RPMI7951 (cell line): ENCODE measurements at regions not wholly inside any gene's neighbourhood (a gene's known extent, or its start where the extent isn't known, plus 50 kb on each side); places are given as distances from the start of the nearest gene placed in this dataset.

Source experiments
- DNase-seq: peaks from one replicate; pipeline ENCODE4 v3.0.0-alpha.2; 2012; ENCODE audit warnings: low read depth

- no peak for DNase-seq
Measured at GRCh38 chr6:15042938-15043337, 202.9 kb upstream of the JARID2 start.

DNA sequence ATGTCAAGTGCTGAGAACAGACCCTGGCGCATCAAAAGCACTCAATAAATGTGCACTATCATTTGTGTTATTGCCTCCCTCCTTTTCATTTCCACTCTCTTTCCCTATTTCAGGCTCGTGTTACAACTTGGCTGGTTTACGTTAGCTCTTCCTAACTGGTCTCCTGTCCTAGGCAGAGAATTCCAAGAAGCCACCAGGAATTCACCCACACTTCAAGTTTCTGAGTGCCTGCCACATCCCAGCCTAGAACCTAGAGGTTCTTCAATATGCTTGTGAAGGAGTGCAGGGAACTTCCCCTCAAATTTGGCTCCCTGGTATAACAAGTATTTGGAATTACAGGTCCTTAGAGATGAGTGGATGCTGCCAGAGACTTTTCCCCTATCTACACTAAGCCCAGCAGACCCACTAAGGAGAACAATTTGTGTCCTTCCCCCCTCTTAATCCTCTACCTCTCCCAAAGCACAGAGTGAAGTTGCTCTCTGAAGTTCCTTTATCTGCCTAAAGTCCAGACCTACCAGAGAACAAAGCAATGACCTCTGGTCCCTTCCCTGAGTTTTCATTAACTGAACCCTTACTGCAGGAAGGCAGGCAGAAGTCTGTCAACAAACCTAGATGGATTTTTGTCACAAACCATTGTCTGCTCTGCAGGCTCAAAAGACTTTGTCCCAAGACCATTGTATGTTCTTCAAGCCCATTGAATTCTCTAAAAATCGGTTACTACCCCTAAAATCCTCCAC, 201.6 kb upstream of the JARID2 start:
- no peak for DNase-seq

DNA sequence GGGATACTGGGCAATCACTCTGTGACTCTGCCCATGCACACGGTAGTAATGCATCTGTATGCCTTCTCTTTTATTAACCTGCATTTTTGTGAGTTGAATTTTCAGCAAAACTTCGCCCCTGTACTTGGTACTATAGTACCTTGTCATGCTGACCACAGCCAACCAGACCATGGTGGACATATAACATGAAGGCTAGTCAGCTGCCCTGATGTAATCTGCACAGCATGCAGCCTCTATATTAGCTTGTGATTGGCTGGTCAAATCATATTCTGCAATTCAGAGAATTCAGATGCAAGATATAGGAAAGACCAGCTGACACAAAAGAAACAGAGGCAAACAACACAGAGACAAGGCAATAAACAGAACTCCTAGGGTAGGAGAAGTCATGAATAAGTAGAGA, 200.9 kb upstream of the JARID2 start:
- DNase-seq = no peak

DNA sequence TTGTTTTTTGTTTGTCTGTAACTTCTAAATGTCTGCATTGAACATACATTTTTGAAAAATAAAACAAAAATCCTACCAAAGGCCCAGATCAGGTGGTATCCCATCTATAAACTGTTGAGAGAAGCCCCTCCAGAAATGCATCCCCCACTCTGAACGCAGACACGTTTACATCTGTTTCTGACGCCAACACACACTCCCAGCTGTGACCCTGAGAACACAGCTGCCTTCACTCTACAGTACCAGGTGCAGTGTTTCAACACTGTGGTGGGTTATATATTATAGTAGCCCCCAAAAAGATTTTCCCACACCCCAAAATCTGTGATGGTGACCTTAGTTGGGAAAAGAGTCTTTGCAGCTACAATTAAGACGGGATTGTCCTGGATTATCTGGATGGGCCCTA, 199.1 kb upstream of the JARID2 start:
- DNase-seq = no peak

DNA sequence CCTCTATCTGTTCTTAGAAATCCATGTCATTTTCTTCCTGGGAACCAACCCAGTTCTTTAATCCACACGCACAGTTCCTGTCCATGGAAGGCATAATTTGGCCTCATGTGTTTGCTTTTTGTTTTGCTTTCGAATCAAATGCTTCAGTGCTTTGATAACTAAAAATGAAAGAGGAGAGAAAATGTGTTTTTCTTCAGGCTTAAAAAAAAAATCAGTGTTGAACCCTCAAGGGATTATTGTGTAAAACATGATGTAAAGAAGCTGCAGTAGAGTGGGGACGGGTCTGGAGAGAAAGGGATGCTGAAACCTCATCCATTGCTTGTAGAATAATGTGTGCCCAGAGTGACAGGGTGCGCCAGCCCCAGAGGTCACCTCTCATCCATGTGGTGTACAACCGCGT, 197.5 kb upstream of the JARID2 start:
- DNase-seq = no peak

- DNase-seq = no peak
Measured at GRCh38 chr6:15058200-15059061, 187.4 kb upstream of the JARID2 start.

DNA sequence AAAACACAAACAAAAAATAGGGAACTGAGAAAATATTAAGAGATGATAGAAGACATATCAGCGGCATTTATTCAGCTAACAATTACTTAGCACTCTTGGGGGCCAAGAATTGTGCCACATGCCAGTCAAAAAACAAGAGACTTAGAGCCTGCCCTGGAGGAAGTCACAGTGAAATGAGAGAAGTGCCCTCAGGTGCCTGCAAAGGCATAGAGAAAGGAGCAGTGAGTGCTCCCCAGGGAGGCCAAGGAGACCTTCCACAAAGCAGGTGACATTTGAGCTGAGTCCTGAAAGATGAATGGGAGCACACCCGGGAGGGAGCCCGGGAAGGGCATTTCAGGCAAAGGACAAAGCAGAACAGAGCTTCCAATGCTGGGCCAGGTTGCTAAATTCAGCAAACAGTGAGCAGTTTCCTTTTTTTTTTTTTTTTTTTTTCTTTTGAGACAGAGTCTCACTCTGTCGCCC, 184.7 kb upstream of the JARID2 start:
- no peak for DNase-seq

DNA sequence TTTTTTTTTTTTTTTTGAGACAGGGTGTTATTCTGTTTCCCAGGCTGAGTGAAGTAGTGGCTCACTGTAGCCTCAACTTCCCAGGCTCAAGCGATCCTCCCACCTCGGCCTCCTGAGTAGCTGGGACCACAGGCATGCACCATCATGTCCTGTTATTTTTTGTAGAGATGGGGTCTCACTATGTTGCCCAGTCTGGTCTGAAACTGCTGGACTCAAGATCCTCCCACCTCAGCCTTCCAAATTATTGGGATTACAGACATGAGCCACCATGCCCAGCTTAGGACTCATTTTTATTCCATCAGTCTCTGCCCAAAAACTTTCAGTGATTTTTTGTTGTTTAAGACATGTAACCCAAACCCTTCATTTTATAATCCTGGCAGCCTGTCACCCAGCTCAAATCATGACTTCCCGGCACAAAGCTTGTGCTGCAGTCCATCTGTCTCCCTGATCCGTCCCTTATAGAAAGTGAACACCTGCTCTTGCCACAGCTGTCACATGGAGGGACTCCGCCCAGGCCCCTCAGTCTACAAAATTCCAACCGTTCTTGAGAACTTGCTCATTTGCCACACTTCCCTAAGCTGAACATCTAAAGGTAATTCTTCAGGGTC, 183.9 kb upstream of the JARID2 start:
- no peak for DNase-seq

DNA sequence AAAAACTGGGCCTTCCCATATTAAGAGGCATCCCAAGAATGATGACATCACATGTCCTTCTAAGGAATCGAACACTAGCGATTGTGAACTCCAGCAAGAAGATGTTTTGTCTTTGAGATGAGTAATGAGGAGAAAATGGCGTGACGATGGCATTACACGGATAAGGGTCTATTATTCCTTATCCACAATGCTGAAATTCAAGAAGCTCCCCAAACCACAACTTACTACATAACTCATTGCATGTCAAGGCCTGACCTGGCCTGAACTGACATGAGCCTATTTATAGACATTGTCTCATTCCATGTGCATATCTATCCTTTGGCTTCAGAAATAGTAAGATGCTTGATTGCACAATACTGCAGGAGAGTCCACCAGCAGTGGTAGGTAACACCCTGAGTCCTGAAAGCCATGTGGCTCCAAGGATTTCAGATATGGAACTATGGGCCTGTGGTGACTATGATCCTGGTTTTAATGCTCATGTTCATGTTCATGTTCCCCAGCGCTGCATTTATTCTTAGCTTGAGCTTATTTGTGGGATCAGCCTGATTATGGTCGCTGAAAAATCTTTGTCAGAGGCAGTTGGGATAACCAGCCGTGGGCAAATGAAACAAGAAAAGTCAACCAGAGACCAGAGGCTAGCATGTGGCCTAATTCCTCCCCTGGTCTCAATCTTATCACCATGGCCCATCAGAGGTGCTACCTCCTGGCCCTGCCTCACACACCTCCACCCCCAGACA, 183.2 kb upstream of the JARID2 start:
- peak; percentile 99 for DNase-seq

- DNase-seq = peak; percentile 69
Measured at GRCh38 chr6:15063253-15063853, 182.5 kb upstream of the JARID2 start.

- peak; percentile 57 for DNase-seq
Measured at GRCh38 chr6:15065261-15065989, 180.4 kb upstream of the JARID2 start.

GRCh38 chr6:15066089-15066758, 179.6 kb upstream of the JARID2 start:
- DNase-seq = no peak

GRCh38 chr6:15073344-15073789, 172.5 kb upstream of the JARID2 start:
- peak; percentile 52 for DNase-seq

DNA sequence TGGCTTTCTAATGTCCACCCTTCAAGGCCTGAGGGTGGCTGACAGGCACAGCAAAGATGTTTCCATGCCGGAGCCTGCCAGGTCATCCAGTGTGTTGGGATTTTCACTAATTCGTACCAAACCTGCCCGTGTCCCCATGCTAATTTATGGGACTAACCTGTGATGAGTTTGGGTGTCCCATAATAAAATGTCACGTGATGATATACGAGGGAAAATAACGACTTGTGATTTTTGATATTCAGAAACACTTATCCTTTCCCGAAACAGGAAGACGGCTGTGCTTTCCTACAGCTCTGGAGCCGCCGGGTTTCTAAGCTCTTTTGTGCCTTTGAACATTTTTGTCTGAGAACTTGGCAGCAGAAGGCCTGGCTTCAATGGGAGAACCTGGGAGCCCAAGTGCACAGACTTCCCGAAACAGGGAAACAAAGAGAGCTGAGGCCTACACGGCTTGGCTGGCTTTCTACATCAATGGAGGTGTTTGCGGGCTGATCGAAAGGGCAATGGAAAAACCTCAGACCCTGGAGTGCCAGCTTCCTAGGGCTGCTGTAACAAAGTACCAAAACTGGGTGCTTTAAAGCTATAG, 171.9 kb upstream of the JARID2 start:
- no peak for DNase-seq

- no peak for DNase-seq
Measured at GRCh38 chr6:15074806-15075205, 171.1 kb upstream of the JARID2 start.

- DNase-seq = no peak
Measured at GRCh38 chr6:15076565-15076964, 169.3 kb upstream of the JARID2 start.

GRCh38 chr6:15077006-15077405, 168.9 kb upstream of the JARID2 start:
- no peak for DNase-seq

DNA sequence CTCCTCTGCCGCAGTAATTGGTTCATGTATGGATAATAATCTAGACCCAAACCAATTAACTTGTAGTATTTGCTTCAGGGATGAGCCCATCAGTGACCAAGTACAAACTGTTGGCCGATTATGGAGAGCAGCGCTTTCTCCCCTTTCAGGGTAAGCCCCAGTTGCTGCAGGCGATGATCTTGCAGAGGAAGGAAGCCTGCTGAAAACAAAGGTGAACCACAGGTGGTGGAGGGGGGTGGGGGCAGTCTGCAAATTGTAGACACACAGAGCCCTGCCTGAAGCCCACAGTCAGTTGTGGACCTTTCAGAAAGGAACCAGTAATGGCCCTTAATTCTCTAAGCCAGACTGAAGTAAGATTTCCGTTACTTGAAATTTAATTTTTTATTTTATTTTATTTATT, 167.9 kb upstream of the JARID2 start:
- no peak for DNase-seq

GRCh38 chr6:15079288-15079817, 166.5 kb upstream of the JARID2 start:
- no peak for DNase-seq

DNA sequence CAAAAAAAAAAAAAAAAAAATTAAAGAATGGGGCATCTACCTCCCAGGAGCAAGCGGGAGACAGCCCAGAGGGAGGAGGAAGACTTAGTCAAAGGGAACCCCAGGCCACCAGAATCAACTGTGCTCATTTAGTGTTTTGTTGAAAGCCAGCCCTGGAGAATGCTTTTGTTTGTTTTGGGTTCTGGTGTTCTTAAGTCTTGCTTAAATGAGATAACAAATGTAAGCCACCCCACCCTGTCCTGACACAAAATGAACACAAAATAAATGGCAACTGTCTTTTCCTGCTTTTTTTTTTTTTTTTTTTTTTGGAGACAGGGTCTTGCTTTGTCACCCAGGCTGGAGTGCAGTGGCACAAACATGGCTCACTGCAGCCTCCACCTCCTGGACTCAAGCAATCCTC, 165.0 kb upstream of the JARID2 start:
- no peak for DNase-seq
